K562 (cell line): ENCODE measurements at regions not wholly inside any gene's neighbourhood (a gene's known extent, or its start where the extent isn't known, plus 50 kb on each side); places are given as distances from the start of the nearest gene placed in this dataset.

Source experiments
- ATAC-seq: fragments of 200-7000 bp; cut with Tn5 transposase; 3 replicates; pipeline ENCODE4 v1.9.1; 2020; ENCODE audit warnings: moderate library complexity
- BruUV-seq: library from RNA; stranded (reverse); fragments of 400-500 nt; replicated peaks from 2 replicates; lab custom pipeline; 2021; lab: Mats Ljungman, UMichigan
- CTCF ChIA-PET: fragments of 300-600 bp; formaldehyde crosslinking; extraction: SDS; loops from one replicate; lab custom pipeline; 2021; ENCODE audit warnings: low intra/inter-chr PET ratio; lab: Yijun Ruan, JAX
- POLR2A ChIA-PET: fragments of 300-600, 350-650 bp; sonication (Branson Sonifier 250); formaldehyde crosslinking; extraction: SDS; loops from one replicate; lab custom pipeline; 2021; ENCODE audit warnings: antibody characterized with exemption, inconsistent platforms; lab: Yijun Ruan, JAX
- DNase-seq, 4 experiments: peaks; one replicate each; pipeline versions ENCODE4 v3.0.0 to v3.0.0-alpha.2; 2011 to 2018; ENCODE audit warnings: low spot score in 3 of 4, mixed read lengths in 3 of 4; ENCODE audit errors: extremely low read depth in 1 of 4
- FAIRE-seq: peaks from 2 replicates; lab custom pipeline; 2011; peaks lifted over from hg19 to GRCh38; lab: Jason Lieb, UNC
- H2AFZ ChIP-seq: 2 replicates; pipeline ENCODE4 v1.6.0; 2011; ENCODE audit warnings: low read depth, low read length, control low read depth, inconsistent platforms
- H3K27ac ChIP-seq: fragments of 200-600 bp; 3 replicates; pipeline ENCODE4 v1.8.0; 2011; ENCODE audit warnings: low read depth, mild to moderate bottlenecking, control low read depth, inconsistent platforms, low read length, moderate library complexity, mixed read lengths; ENCODE audit errors: extremely low read depth
- H3K27me3 ChIP-seq, 2 experiments: fragments of 300-600 bp in 1 of 2; 2 replicates in 1 of 2; 3 replicates in 1 of 2; pipeline versions ENCODE4 v1.6.0 to v1.8.0; 2011; ENCODE audit warnings: inconsistent platforms in 2 of 2, low read length in 2 of 2, mild to moderate bottlenecking in 1 of 2, mixed read lengths in 1 of 2, moderate library complexity in 1 of 2; ENCODE audit not compliant: control insufficient read depth in 2 of 2, insufficient read depth in 2 of 2
- H3K36me3 ChIP-seq: fragments of 300-600 bp; 3 replicates; pipeline ENCODE4 v1.8.0; 2011; ENCODE audit warnings: mild to moderate bottlenecking, low read length, inconsistent platforms; ENCODE audit not compliant: control insufficient read depth, insufficient read depth
- H3K4me1 ChIP-seq, 2 experiments: fragments of 200-600 bp in 1 of 2; replicated peaks in 1 of 2; 2 replicates in 1 of 2; 3 replicates in 1 of 2; pipeline versions ENCODE4 v1.5.1 to v1.8.0; 2011; ENCODE audit warnings: inconsistent platforms in 2 of 2, low read length in 2 of 2, mild to moderate bottlenecking in 1 of 2, mixed read lengths in 1 of 2, moderate library complexity in 1 of 2; ENCODE audit not compliant: control insufficient read depth in 2 of 2, insufficient read depth in 2 of 2
- H3K4me2 ChIP-seq: 2 replicates; pipeline ENCODE4 v1.6.1; 2011; ENCODE audit warnings: low read length, control low read depth, inconsistent platforms, mixed read lengths; ENCODE audit not compliant: insufficient read depth
- H3K4me3 ChIP-seq: fragments of 200-600 bp; sonication (generic), shearing (Covaris generic); 2 replicates; pipeline ENCODE4 v1.5.1; 2016; ENCODE audit warnings: control low read depth, inconsistent platforms
- H3K79me2 ChIP-seq: fragments of 200-600 bp; 3 replicates; pipeline ENCODE4 v1.8.0; 2011; ENCODE audit warnings: low read length, inconsistent platforms; ENCODE audit not compliant: control insufficient read depth, insufficient read depth
- H3K9ac ChIP-seq, 2 experiments: 2 replicates each; pipeline versions ENCODE4 v1.6.0 to v1.6.1; 2011; ENCODE audit warnings: low read depth in 2 of 2, low read length in 2 of 2, control low read depth in 1 of 2, inconsistent platforms in 1 of 2, mild to moderate bottlenecking in 1 of 2, mixed read lengths in 1 of 2; ENCODE audit not compliant: insufficient read depth in 1 of 2
- H3K9me1 ChIP-seq: one replicate; pipeline ENCODE4 v1.6.0; 2011; ENCODE audit warnings: inconsistent platforms, mild to moderate bottlenecking, low read length, moderate library complexity; ENCODE audit not compliant: control insufficient read depth, insufficient read depth
- H3K9me3 ChIP-seq: replicated peaks from 2 replicates; pipeline ENCODE4 v1.5.1; 2011; ENCODE audit warnings: low read depth, low read length, inconsistent platforms; ENCODE audit not compliant: control insufficient read depth, insufficient read depth
- H4K20me1 ChIP-seq: replicated peaks from 2 replicates; pipeline ENCODE4 v1.6.1; 2011; ENCODE audit warnings: low read length, inconsistent platforms, mixed read lengths; ENCODE audit not compliant: control insufficient read depth, insufficient read depth
- ARHGAP35 ChIP-seq: fragments of 450-650 bp; IDR thresholded peaks from 2 replicates; pipeline ENCODE4 v1.6.1; 2018; ENCODE audit not compliant: partially characterized antibody
- CBX3 ChIP-seq, 2 experiments: IDR thresholded peaks; 1 replicate in 1 of 2; 2 replicates in 1 of 2; pipeline ENCODE4 v1.6.1; 2012; ENCODE audit warnings: inconsistent platforms in 2 of 2, low read length in 2 of 2, borderline replicate concordance in 1 of 2, control low read depth in 1 of 2
- EWSR1 ChIP-seq: fragments of 450-650 bp; IDR thresholded peaks from 2 replicates; pipeline ENCODE4 v1.6.1; 2018; ENCODE audit warnings: borderline replicate concordance, mild to moderate bottlenecking, low read depth, moderate library complexity; ENCODE audit not compliant: partially characterized antibody
- ZNF174 ChIP-seq: fragments of 250-450 bp; sonication (Bioruptor Pico); IDR thresholded peaks from 2 replicates; pipeline ENCODE4 v1.4.0; 2020; ENCODE audit warnings: mild to moderate bottlenecking
- WGBS: fragments of 100-300 bp; shearing (Covaris generic); methylation state at CpG from one replicate; pipeline ENCODE4 v1.1.6; 2016; ENCODE audit warnings: low coverage, mixed read lengths; ENCODE audit not compliant: insufficient coverage; ENCODE audit errors: missing lambda C conversion rate; 5-methylcytosine and 5-hydroxymethylcytosine counted together
- in situ Hi-C: fragments of 300-500 bp; cut with MboI; formaldehyde crosslinking; loops from 4 replicates; pipeline ENCODE4 v1.15.0; 2018; ENCODE audit warnings: inconsistent platforms, mixed read lengths
- intact Hi-C: fragments of 100-400 bp; cut with micrococcal nuclease; formaldehyde crosslinking; loops from 2 replicates; pipeline ENCODE4 v1.14.2; 2022
- TF ChIP-seq, protein P1 (sequence below), 3 experiments: fragments of 200-800 bp in 1 of 3; fragments of 250-450 bp in 1 of 3; fragments of 450-650 bp in 1 of 3; sonication (Bioruptor Pico) in 1 of 3; sonication (Bioruptor generic) in 1 of 3; formaldehyde crosslinking in 1 of 3; IDR thresholded peaks; 2 replicates each; pipeline versions ENCODE4 v1.6.1 to v1.8.0; 2016 to 2022; ENCODE audit warnings: mild to moderate bottlenecking in 2 of 3, missing genetic modification characterization in 2 of 3, missing compliant biosample characterization in 1 of 3, moderate library complexity in 1 of 3

GRCh38 chr20:53825282-53825681 is 231.6 kb upstream of the ZNF217 start:
- no TSS peak for BruUV-seq
- Histone ChIP-seq H3K79me2 (no peaks in the 10 kb centered on the region), H3K27ac (no peak overlapping the region), H3K27me3 (no peaks in the 10 kb centered on the region), H3K9me1 (no peaks in the 10 kb centered on the region), H3K9ac (no peak overlapping the region), H4K20me1 (no peaks in the 10 kb centered on the region)
- POLR2A ChIA-PET = interaction anchor here (1.2 kb wide), 1 partner anchor 15 kb away, joined by 3 read pairs; no protein-coding TSS in a partner anchor
- FAIRE-seq (no peak), ATAC-seq (no peak)
- TF ChIP-seq CBX3 (IDR thresholded peaks at IDR 0.05; ENCODE audit: borderline replicate concordance in 1 of 2, low read length in 2 of 2) = no peak
- TF ChIP-seq, protein P1, sequence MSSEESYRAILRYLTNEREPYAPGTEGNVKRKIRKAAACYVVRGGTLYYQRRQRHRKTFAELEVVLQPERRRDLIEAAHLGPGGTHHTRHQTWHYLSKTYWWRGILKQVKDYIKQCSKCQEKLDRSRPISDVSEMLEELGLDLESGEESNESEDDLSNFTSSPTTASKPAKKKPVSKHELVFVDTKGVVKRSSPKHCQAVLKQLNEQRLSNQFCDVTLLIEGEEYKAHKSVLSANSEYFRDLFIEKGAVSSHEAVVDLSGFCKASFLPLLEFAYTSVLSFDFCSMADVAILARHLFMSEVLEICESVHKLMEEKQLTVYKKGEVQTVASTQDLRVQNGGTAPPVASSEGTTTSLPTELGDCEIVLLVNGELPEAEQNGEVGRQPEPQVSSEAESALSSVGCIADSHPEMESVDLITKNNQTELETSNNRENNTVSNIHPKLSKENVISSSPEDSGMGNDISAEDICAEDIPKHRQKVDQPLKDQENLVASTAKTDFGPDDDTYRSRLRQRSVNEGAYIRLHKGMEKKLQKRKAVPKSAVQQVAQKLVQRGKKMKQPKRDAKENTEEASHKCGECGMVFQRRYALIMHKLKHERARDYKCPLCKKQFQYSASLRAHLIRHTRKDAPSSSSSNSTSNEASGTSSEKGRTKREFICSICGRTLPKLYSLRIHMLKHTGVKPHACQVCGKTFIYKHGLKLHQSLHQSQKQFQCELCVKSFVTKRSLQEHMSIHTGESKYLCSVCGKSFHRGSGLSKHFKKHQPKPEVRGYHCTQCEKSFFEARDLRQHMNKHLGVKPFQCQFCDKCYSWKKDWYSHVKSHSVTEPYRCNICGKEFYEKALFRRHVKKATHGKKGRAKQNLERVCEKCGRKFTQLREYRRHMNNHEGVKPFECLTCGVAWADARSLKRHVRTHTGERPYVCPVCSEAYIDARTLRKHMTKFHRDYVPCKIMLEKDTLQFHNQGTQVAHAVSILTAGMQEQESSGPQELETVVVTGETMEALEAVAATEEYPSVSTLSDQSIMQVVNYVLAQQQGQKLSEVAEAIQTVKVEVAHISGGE (CRISPR knock-in tag; IDR thresholded peaks at IDR 0.05) = peak in 1 of 3 experiments; percentile 89; a peak in 2 of 6 replicates
- peak; percentile 72 for TF ChIP-seq EWSR1
- no peak for TF ChIP-seq ZNF174 (CRISPR knock-in tag)
- no peak for TF ChIP-seq ARHGAP35
- TF ChIP-seq, all 486 proteins: peak for 2
- in situ Hi-C loops (no loop called here), intact Hi-C loops (no loop called here)
- no peaks in the 10 kb centered on the region for H3K9me3 ChIP-seq
- no peak overlapping the region for H3K4me3 ChIP-seq
- H3K4me2 ChIP-seq = no peak overlapping the region
- WGBS = 78% methylated on average over 4 of the region's 4 CpGs
- H3K36me3 ChIP-seq = no peaks in the 10 kb centered on the region
- no peak overlapping the region for H2AFZ ChIP-seq
- CTCF ChIA-PET = interaction anchor here (0.6 kb wide), 1 partner anchor 58 kb away, joined by 3 read pairs; no protein-coding TSS in a partner anchor
- H3K4me1 ChIP-seq = peaks cover 0 to 20% of the 10 kb centered on the region in 2 experiments; a peak in 2 of 5 replicates
- no peak for DNase-seq
